Kidney epithelial cell (primary cell): ENCODE measurements at regions not wholly inside any gene's neighbourhood (a gene's known extent, or its start where the extent isn't known, plus 50 kb on each side); places are given as distances from the start of the nearest gene placed in this dataset.

Experiments
- DNase-seq: peaks from one replicate; pipeline ENCODE4 v3.0.0-alpha.2; 2010; ENCODE audit warnings: low read depth
- H3K27me3 ChIP-seq: 2 replicates; pipeline ENCODE4 v1.6.0; 2011; ENCODE audit warnings: low read length; ENCODE audit not compliant: control insufficient read depth, insufficient read depth
- H3K36me3 ChIP-seq: 2 replicates; pipeline ENCODE4 v1.5.1; 2011; ENCODE audit warnings: low read length; ENCODE audit not compliant: control insufficient read depth, insufficient read depth
- H3K4me3 ChIP-seq: 2 replicates; pipeline ENCODE4 v1.5.1; 2011; ENCODE audit warnings: low read depth, mild to moderate bottlenecking, control low read depth, low read length
- CTCF ChIP-seq: IDR thresholded peaks from 2 replicates; pipeline ENCODE4 v1.5.1; 2011; ENCODE audit warnings: mild to moderate bottlenecking, moderate library complexity, low read length, control low read depth, inconsistent platforms; ENCODE audit not compliant: insufficient read depth, poor library complexity, severe bottlenecking

GRCh38 chr3:14262867-14263266, 84.2 kb downstream of the LSM3 start:
- H3K4me3 ChIP-seq = no peak overlapping the region
- H3K27me3 ChIP-seq = peaks cover 3% of the 10 kb centered on the region
- no peak for DNase-seq
- no peaks in the 10 kb centered on the region for H3K36me3 ChIP-seq
- TF ChIP-seq CTCF = no peak

GRCh38 chr3:14263317-14264005, 84.8 kb downstream of the LSM3 start:
- Histone ChIP-seq H3K36me3 (no peaks in the 10 kb centered on the region), H3K27me3 (peaks cover 3% of the 10 kb centered on the region), H3K4me3 (no peak overlapping the region)
- no peak for TF ChIP-seq CTCF
- no peak for DNase-seq

GRCh38 chr3:14265246-14265962, 86.8 kb downstream of the LSM3 start:
- Histone ChIP-seq H3K27me3 (peaks cover 3% of the 10 kb centered on the region), H3K4me3 (no peak overlapping the region), H3K36me3 (no peaks in the 10 kb centered on the region)
- no peak for TF ChIP-seq CTCF
- no peak for DNase-seq

GRCh38 chr3:14266361-14266760, 87.7 kb downstream of the LSM3 start:
- H3K4me3 ChIP-seq = no peak overlapping the region
- DNase-seq = no peak
- no peaks in the 10 kb centered on the region for H3K27me3 ChIP-seq
- no peaks in the 10 kb centered on the region for H3K36me3 ChIP-seq
- TF ChIP-seq CTCF = no peak

GRCh38 chr3:14267976-14268375, 89.4 kb downstream of the LSM3 start:
- Histone ChIP-seq H3K36me3 (no peaks in the 10 kb centered on the region), H3K4me3 (no peak overlapping the region), H3K27me3 (no peaks in the 10 kb centered on the region)
- no peak for TF ChIP-seq CTCF
- DNase-seq = no peak
